ENCODE measurements at regions not wholly inside any gene's neighbourhood (a gene's known extent, or its start where the extent isn't known, plus 50 kb on each side); places are given as distances from the start of the nearest gene placed in this dataset.

DNA sequence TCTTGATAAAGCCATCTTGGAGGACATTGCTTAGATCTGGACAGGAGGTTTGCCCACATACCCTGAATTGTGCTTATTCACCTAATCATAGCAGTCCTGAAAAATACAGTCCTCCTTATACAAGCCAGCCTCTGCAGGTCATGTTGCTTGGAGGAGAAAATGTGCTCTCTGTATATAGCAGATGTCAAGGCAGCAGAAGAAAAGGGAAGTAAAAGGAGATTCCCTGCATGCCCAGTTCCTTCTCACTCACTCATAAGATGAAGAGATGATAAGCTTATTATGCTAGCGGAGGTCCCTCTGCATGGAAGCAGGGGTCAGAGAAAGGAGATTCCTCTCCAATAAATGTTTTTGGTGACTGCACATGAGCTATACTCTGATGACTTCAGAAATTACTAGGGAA lies 458.8 kb upstream of the ZMIZ1 start:
- H3K4me1 Mint-ChIP-seq (ENCODE audit: low read depth, unreplicated experiment) = no peaks in the 10 kb centered on the region
- CTCF ChIA-PET = no interaction called here
- H3K27me3 Mint-ChIP-seq (ENCODE audit: unreplicated experiment) = peaks cover 56% of the 10 kb centered on the region
- peaks cover 2% of the 10 kb centered on the region for H3K9me3 Mint-ChIP-seq (ENCODE audit: low read depth, unreplicated experiment)
- no peak overlapping the region for H3K27ac Mint-ChIP-seq (ENCODE audit: unreplicated experiment)
- TF ChIP-seq, protein P1, sequence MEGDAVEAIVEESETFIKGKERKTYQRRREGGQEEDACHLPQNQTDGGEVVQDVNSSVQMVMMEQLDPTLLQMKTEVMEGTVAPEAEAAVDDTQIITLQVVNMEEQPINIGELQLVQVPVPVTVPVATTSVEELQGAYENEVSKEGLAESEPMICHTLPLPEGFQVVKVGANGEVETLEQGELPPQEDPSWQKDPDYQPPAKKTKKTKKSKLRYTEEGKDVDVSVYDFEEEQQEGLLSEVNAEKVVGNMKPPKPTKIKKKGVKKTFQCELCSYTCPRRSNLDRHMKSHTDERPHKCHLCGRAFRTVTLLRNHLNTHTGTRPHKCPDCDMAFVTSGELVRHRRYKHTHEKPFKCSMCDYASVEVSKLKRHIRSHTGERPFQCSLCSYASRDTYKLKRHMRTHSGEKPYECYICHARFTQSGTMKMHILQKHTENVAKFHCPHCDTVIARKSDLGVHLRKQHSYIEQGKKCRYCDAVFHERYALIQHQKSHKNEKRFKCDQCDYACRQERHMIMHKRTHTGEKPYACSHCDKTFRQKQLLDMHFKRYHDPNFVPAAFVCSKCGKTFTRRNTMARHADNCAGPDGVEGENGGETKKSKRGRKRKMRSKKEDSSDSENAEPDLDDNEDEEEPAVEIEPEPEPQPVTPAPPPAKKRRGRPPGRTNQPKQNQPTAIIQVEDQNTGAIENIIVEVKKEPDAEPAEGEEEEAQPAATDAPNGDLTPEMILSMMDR (IDR thresholded peaks at IDR 0.05; ENCODE audit: unreplicated experiment) = no peak
- intact Hi-C loops (cut with micrococcal nuclease; ENCODE audit: unreplicated experiment) = no loop called here
- H3K36me3 Mint-ChIP-seq (ENCODE audit: insufficient read depth, unreplicated experiment) = no peaks in the 10 kb centered on the region
- no peak for DNase-seq
- no peak overlapping the region for H3K4me3 Mint-ChIP-seq (ENCODE audit: low read depth, unreplicated experiment)
- BruUV-seq (replicated peaks) = no TSS peak

DNA sequence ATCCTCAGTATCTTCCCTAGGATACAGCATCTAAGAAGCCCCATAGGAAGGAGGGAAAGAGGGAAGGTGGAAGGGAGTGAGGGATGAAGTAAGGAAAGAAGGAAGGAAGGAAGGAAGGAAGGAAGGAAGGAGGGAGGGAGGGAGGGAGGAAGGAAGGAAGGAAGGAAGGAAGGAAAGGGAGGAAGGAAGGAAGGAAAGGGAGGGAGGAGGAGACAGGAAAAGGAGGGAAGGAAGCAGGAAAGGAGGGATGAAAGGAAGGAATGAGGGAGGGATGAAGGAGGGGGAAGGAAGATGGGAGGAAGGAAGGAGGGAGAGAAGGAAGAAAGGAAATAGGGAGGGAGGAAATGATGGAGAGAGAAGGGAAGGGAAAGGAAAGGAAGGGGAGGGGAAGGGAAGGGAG lies 455.6 kb upstream of the ZMIZ1 start:
- intact Hi-C loops (cut with micrococcal nuclease; ENCODE audit: unreplicated experiment) = no loop called here
- H3K27me3 Mint-ChIP-seq (ENCODE audit: unreplicated experiment) = peaks cover 75% of the 10 kb centered on the region
- no peaks in the 10 kb centered on the region for H3K4me1 Mint-ChIP-seq (ENCODE audit: low read depth, unreplicated experiment)
- H3K36me3 Mint-ChIP-seq (ENCODE audit: insufficient read depth, unreplicated experiment) = no peaks in the 10 kb centered on the region
- DNase-seq = no peak
- CTCF ChIA-PET = no interaction called here
- TF ChIP-seq, protein P1 (IDR thresholded peaks at IDR 0.05; ENCODE audit: unreplicated experiment) = no peak
- H3K27ac Mint-ChIP-seq (ENCODE audit: unreplicated experiment) = no peak overlapping the region
- H3K9me3 Mint-ChIP-seq (ENCODE audit: low read depth, unreplicated experiment) = peaks cover 2% of the 10 kb centered on the region
- BruUV-seq (replicated peaks) = no TSS peak
- no peak overlapping the region for H3K4me3 Mint-ChIP-seq (ENCODE audit: low read depth, unreplicated experiment)

DNA sequence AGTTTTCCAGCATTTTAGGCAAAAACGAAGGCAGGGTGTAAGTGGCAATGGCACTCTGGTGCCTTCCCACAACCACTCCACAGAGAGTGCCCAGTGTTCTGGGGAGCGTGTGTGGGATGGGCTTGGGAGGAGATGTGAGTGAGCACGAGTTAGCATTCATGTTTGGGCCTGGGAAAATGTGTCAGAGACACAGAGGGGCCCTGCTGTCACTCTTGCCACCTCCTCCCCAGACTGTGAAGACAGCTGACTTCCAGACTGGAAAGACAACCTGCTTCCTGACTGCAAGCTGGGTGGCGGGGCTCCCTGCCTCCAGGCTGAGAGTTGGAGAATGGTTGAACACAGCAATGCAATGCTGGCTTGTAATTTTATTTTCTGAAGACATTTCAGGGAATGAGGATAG lies 454.5 kb upstream of the ZMIZ1 start:
- TF ChIP-seq, protein P1 (IDR thresholded peaks at IDR 0.05; ENCODE audit: unreplicated experiment) = no peak
- BruUV-seq (replicated peaks) = no TSS peak
- Mint-ChIP-seq H3K27me3 (ENCODE audit: unreplicated experiment) (peaks cover 75% of the 10 kb centered on the region), H3K4me3 (ENCODE audit: low read depth, unreplicated experiment) (no peak overlapping the region), H3K27ac (ENCODE audit: unreplicated experiment) (no peak overlapping the region), H3K36me3 (ENCODE audit: insufficient read depth, unreplicated experiment) (no peaks in the 10 kb centered on the region), H3K4me1 (ENCODE audit: low read depth, unreplicated experiment) (no peaks in the 10 kb centered on the region), H3K9me3 (ENCODE audit: low read depth, unreplicated experiment) (peaks cover 2% of the 10 kb centered on the region)
- CTCF ChIA-PET = interaction anchor here (0.8 to 1.1 kb wide), 2 partner anchors 8 to 14 kb away, joined by 3 read pairs; no protein-coding TSS in a partner anchor
- no peak for DNase-seq
- intact Hi-C loops (cut with micrococcal nuclease; ENCODE audit: unreplicated experiment) = no loop called here

DNA sequence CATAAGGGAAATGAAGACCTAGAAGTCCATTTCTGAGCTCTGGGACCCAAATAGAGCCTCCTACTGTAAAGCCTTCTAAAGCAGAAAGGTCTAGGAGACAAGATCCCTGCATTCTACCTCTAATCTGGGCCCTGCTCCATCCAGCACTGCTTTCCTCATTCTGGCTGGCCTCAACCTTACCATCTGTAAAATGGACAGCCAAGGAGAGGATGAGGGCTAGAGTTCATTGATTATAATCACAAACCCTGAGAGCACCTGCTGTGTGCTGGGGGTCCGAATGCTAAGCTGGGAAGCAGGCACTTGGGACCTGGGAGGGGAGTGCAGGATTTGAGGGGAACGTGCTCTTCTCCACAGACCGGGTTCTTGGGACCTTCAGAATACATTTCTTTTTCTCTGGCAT lies 454.0 kb upstream of the ZMIZ1 start:
- Mint-ChIP-seq H3K27ac (ENCODE audit: unreplicated experiment) (no peak overlapping the region), H3K36me3 (ENCODE audit: insufficient read depth, unreplicated experiment) (no peaks in the 10 kb centered on the region), H3K4me1 (ENCODE audit: low read depth, unreplicated experiment) (no peaks in the 10 kb centered on the region), H3K9me3 (ENCODE audit: low read depth, unreplicated experiment) (peaks cover 2% of the 10 kb centered on the region), H3K27me3 (ENCODE audit: unreplicated experiment) (peaks cover 72% of the 10 kb centered on the region), H3K4me3 (ENCODE audit: low read depth, unreplicated experiment) (no peak overlapping the region)
- BruUV-seq (replicated peaks) = no TSS peak
- no peak for DNase-seq
- CTCF ChIA-PET = interaction anchor here (0.8 to 1.1 kb wide), 3 partner anchors 9 to 14 kb away, joined by 3 read pairs; no protein-coding TSS in a partner anchor
- intact Hi-C loops (cut with micrococcal nuclease; ENCODE audit: unreplicated experiment) = no loop called here
- TF ChIP-seq, protein P1 (IDR thresholded peaks at IDR 0.05; ENCODE audit: unreplicated experiment) = no peak
